ENCODE measurements at regions not wholly inside any gene's neighbourhood (a gene's known extent, or its start where the extent isn't known, plus 50 kb on each side); places are given as distances from the start of the nearest gene placed in this dataset.

DNA sequence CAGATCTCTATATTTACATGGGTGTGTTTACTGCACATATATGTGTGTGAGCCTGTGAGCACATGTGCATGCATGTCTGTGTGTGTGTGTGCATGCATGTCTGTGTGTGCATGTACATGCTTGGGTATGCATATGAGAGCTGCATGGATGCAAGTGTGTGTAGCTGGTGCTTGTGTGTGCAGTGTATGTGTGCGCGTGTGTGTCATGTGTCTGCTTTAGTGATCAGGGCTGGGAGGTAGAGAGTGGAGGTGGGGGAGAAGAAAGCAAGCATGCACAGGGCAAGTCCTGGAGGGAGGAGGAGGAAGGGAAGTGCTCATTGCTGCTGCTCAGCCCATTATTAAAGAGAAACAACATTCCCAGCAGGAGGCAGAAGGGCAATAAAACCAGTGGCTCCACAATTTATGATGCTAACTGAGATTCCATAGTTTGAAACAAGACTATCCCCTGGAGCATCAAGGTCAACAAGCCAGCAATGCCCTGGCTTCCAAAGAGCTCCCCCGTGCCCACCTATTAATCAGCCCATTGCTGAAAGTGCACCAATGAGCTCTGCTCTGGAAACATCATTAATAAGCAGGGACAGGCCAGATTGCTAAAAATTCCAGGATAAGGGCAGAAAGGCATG lies 414.0 kb downstream of the MAFB start:
- TF ChIP-seq, protein P1, sequence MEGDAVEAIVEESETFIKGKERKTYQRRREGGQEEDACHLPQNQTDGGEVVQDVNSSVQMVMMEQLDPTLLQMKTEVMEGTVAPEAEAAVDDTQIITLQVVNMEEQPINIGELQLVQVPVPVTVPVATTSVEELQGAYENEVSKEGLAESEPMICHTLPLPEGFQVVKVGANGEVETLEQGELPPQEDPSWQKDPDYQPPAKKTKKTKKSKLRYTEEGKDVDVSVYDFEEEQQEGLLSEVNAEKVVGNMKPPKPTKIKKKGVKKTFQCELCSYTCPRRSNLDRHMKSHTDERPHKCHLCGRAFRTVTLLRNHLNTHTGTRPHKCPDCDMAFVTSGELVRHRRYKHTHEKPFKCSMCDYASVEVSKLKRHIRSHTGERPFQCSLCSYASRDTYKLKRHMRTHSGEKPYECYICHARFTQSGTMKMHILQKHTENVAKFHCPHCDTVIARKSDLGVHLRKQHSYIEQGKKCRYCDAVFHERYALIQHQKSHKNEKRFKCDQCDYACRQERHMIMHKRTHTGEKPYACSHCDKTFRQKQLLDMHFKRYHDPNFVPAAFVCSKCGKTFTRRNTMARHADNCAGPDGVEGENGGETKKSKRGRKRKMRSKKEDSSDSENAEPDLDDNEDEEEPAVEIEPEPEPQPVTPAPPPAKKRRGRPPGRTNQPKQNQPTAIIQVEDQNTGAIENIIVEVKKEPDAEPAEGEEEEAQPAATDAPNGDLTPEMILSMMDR (IDR thresholded peaks at IDR 0.05): no peak
- TF ChIP-seq EP300 (IDR thresholded peaks at IDR 0.05): no peak
- no peak for TF ChIP-seq POLR2A (IDR thresholded peaks at IDR 0.05)
- no peak for TF ChIP-seq POLR2AphosphoS5 (IDR thresholded peaks at IDR 0.05)

Measured in stomach (tissue), 4 donors.